GM23338 (cell line): ENCODE measurements at regions not wholly inside any gene's neighbourhood (a gene's known extent, or its start where the extent isn't known, plus 50 kb on each side); places are given as distances from the start of the nearest gene placed in this dataset.

Experiments used
- ATAC-seq: fragments of 200-7000 bp; cut with Tn5 transposase; 3 replicates; pipeline ENCODE4 v1.9.1; 2020
- DNase-seq: peaks from one replicate; pipeline ENCODE4 v3.0.0-alpha.2; 2015; ENCODE audit warnings: low spot score
- H2AFZ ChIP-seq: fragments of 200-600 bp; sonication (generic); 2 replicates; pipeline ENCODE4 v1.8.0; 2016; ENCODE audit warnings: antibody characterized with exemption, mild to moderate bottlenecking, moderate library complexity
- H3F3A ChIP-seq: fragments of 200-600 bp; sonication (generic); replicated peaks from 2 replicates; pipeline ENCODE4 v1.8.0; 2017; ENCODE audit warnings: antibody characterized with exemption, mixed run types, low read depth
- H3K27ac ChIP-seq: fragments of 200-600 bp; sonication (generic); 2 replicates; pipeline ENCODE4 v1.6.1; 2016; ENCODE audit warnings: low read depth
- H3K27me3 ChIP-seq: fragments of 200-600 bp; sonication (generic); 2 replicates; pipeline ENCODE4 v1.8.0; 2016; ENCODE audit warnings: mild to moderate bottlenecking, mixed run types, moderate library complexity; ENCODE audit not compliant: insufficient read depth
- H3K36me3 ChIP-seq: fragments of 200-600 bp; sonication (generic); 2 replicates; pipeline ENCODE4 v1.8.0; 2016; ENCODE audit warnings: mild to moderate bottlenecking; ENCODE audit not compliant: insufficient read depth
- H3K4me1 ChIP-seq: fragments of 200-600 bp; sonication (generic); 2 replicates; pipeline ENCODE4 v1.8.0; 2016; ENCODE audit warnings: mild to moderate bottlenecking, moderate library complexity; ENCODE audit not compliant: insufficient read depth
- H3K4me2 ChIP-seq: fragments of 200-600 bp; sonication (generic); 2 replicates; pipeline ENCODE4 v1.7.1; 2017; ENCODE audit warnings: mixed run types
- H3K4me3 ChIP-seq: fragments of 200-600 bp; sonication (generic); 2 replicates; pipeline ENCODE4 v1.6.1; 2016; ENCODE audit warnings: mixed run types
- H3K79me2 ChIP-seq: fragments of 200-600 bp; sonication (generic); replicated peaks from 2 replicates; pipeline ENCODE4 v1.8.0; 2017; ENCODE audit warnings: mild to moderate bottlenecking; ENCODE audit not compliant: insufficient read depth
- H3K9me2 ChIP-seq: fragments of 200-600 bp; sonication (generic); 2 replicates; pipeline ENCODE4 v1.8.0; 2017; ENCODE audit not compliant: insufficient read depth
- H4K20me1 ChIP-seq: fragments of 200-600 bp; sonication (generic); replicated peaks from 2 replicates; pipeline ENCODE4 v1.8.0; 2017; ENCODE audit warnings: mild to moderate bottlenecking; ENCODE audit not compliant: insufficient read depth
- H3K27ac Mint-ChIP-seq: 2 replicates; pipeline ENCODE4 v1.8.0; 2020; ENCODE audit warnings: inconsistent platforms, mild to moderate bottlenecking, moderate library complexity, mixed read lengths
- H3K27me3 Mint-ChIP-seq: 3 replicates; pipeline ENCODE4 v1.8.0; 2022; ENCODE audit warnings: low read depth, mild to moderate bottlenecking, moderate library complexity, mixed read lengths, inconsistent platforms; ENCODE audit not compliant: insufficient read depth, poor library complexity
- H3K36me3 Mint-ChIP-seq: 3 replicates; pipeline ENCODE4 v1.8.0; 2021; ENCODE audit warnings: low read depth, mild to moderate bottlenecking, inconsistent platforms, moderate library complexity, mixed read lengths
- H3K4me1 Mint-ChIP-seq: 3 replicates; pipeline ENCODE4 v1.8.0; 2020; ENCODE audit warnings: mild to moderate bottlenecking, inconsistent platforms, mixed read lengths
- H3K4me3 Mint-ChIP-seq: 3 replicates; pipeline ENCODE4 v1.8.0; 2021; ENCODE audit warnings: moderate library complexity, mild to moderate bottlenecking, inconsistent platforms, mixed read lengths
- H3K9me3 Mint-ChIP-seq: 3 replicates; pipeline ENCODE4 v1.8.0; 2020; ENCODE audit warnings: moderate library complexity, mild to moderate bottlenecking, inconsistent platforms, mixed read lengths
- CREB1 ChIP-seq: fragments of 250-450 bp; sonication (Bioruptor Pico); IDR thresholded peaks from 2 replicates; pipeline ENCODE4 v1.5.0; 2020; ENCODE audit warnings: low read depth, mild to moderate bottlenecking, moderate library complexity
- CTCF ChIP-seq, 2 experiments: fragments of 200-600 bp in 1 of 2; sonication (generic) in 1 of 2; conservative IDR thresholded peaks; 2 replicates each; pipeline versions ENCODE4 v1.5.1 to v1.6.1; 2016 to 2017; ENCODE audit warnings: antibody characterized with exemption in 2 of 2, low read depth in 2 of 2, mild to moderate bottlenecking in 2 of 2, moderate library complexity in 1 of 2
- ETS1 ChIP-seq: IDR thresholded peaks from 2 replicates; pipeline ENCODE4 v1.6.1; 2016; ENCODE audit warnings: antibody characterized with exemption
- EZH2 ChIP-seq: fragments of 200-600 bp; sonication (generic); IDR thresholded peaks from one replicate; pipeline ENCODE4 v1.8.0; 2017; ENCODE audit warnings: antibody characterized with exemption, mild to moderate bottlenecking, low read depth; ENCODE audit not compliant: unreplicated experiment
- EZH2phosphoT487 ChIP-seq: fragments of 200-600 bp; sonication (generic); IDR thresholded peaks from one replicate; pipeline ENCODE4 v1.8.1; 2018; ENCODE audit warnings: antibody characterized with exemption; ENCODE audit not compliant: unreplicated experiment
- JUNB ChIP-seq: IDR thresholded peaks from one replicate; pipeline ENCODE4 v1.6.1; 2016; ENCODE audit warnings: antibody characterized with exemption; ENCODE audit not compliant: unreplicated experiment
- NANOG ChIP-seq: IDR thresholded peaks from 2 replicates; pipeline ENCODE4 v1.6.1; 2016; ENCODE audit warnings: antibody characterized with exemption, borderline replicate concordance
- POLR2AphosphoS5 ChIP-seq: IDR thresholded peaks from 2 replicates; pipeline ENCODE4 v1.6.1; 2016; ENCODE audit warnings: antibody characterized with exemption, low read depth
- REST ChIP-seq: IDR thresholded peaks from one replicate; pipeline ENCODE4 v1.6.1; 2018; ENCODE audit warnings: antibody characterized with exemption; ENCODE audit not compliant: unreplicated experiment
- STAT1 ChIP-seq: IDR thresholded peaks from one replicate; pipeline ENCODE4 v1.6.1; 2016; ENCODE audit warnings: antibody characterized with exemption; ENCODE audit not compliant: unreplicated experiment
- ZNF114 ChIP-seq: fragments of 250-450 bp; sonication (Bioruptor Pico); IDR thresholded peaks from 2 replicates; pipeline ENCODE4 v1.5.0; 2020; ENCODE audit warnings: mild to moderate bottlenecking, moderate library complexity
- ZNF331 ChIP-seq: fragments of 250-450 bp; sonication (Bioruptor Pico); IDR thresholded peaks from 2 replicates; pipeline ENCODE4 v1.5.0; 2020; ENCODE audit warnings: low read depth, mild to moderate bottlenecking, moderate library complexity
- ZNF462 ChIP-seq: fragments of 250-450 bp; sonication (Bioruptor Pico); IDR thresholded peaks from 2 replicates; pipeline ENCODE4 v1.5.0; 2020; ENCODE audit warnings: mild to moderate bottlenecking, moderate library complexity

GRCh38 chr12:83225806-83226205, 539.1 kb downstream of the TMTC2 start:
- no peaks in the 10 kb centered on the region for H3K4me1 ChIP-seq
- DNase-seq (no peak), ATAC-seq (no peak)
- TF ChIP-seq ZNF331 = no peak
- TF ChIP-seq EZH2 = no peak
- no peak for TF ChIP-seq POLR2AphosphoS5
- no peak for TF ChIP-seq EZH2phosphoT487
- no peak for TF ChIP-seq ETS1
- no peak for TF ChIP-seq ZNF462 (CRISPR knock-in tag)
- TF ChIP-seq CREB1 (CRISPR knock-in tag) = no peak
- TF ChIP-seq JUNB = no peak
- TF ChIP-seq REST = no peak
- TF ChIP-seq CTCF (conservative IDR thresholded peaks at IDR 0.05; ENCODE audit: low read depth in 2 of 2) = no peak
- no peak for TF ChIP-seq STAT1
- no peak for TF ChIP-seq ZNF114 (CRISPR knock-in tag)
- TF ChIP-seq NANOG = no peak
- H3K4me3 Mint-ChIP-seq = no peak overlapping the region
- H3K27me3 ChIP-seq = no peaks in the 10 kb centered on the region
- no peaks in the 10 kb centered on the region for H3F3A ChIP-seq
- no peaks in the 10 kb centered on the region for H3K79me2 ChIP-seq
- H3K9me2 ChIP-seq = no peaks in the 10 kb centered on the region
- H3K4me3 ChIP-seq = no peak overlapping the region
- no peak overlapping the region for H3K27ac Mint-ChIP-seq
- H4K20me1 ChIP-seq = no peaks in the 10 kb centered on the region
- peaks cover 7% of the 10 kb centered on the region; the same call in 2 of the 3 replicates for H3K9me3 Mint-ChIP-seq
- no peaks in the 10 kb centered on the region for H3K36me3 Mint-ChIP-seq
- no peak overlapping the region for H2AFZ ChIP-seq
- H3K36me3 ChIP-seq = no peaks in the 10 kb centered on the region
- H3K27ac ChIP-seq = no peak overlapping the region
- no peak overlapping the region for H3K4me2 ChIP-seq
- peaks cover 2% of the 10 kb centered on the region for H3K27me3 Mint-ChIP-seq
- no peaks in the 10 kb centered on the region; the same call in 1 of the 3 replicates for H3K4me1 Mint-ChIP-seq
